GM12878 (cell line): ENCODE measurements at regions not wholly inside any gene's neighbourhood (a gene's known extent, or its start where the extent isn't known, plus 50 kb on each side); places are given as distances from the start of the nearest gene placed in this dataset.

Source experiments
- ATAC-seq: fragments of 200-7000 bp; cut with Tn5 transposase; 3 replicates; pipeline ENCODE4 v1.9.1; 2020; ENCODE audit warnings: mild to moderate bottlenecking, moderate library complexity
- BruUV-seq: library from RNA; stranded (reverse); fragments of 400-500 nt; replicated peaks from 2 replicates; lab custom pipeline; 2021; lab: Mats Ljungman, UMichigan
- CTCF ChIA-PET: fragments of 300-600 bp; sonication (Branson Sonifier 250); formaldehyde crosslinking; extraction: SDS; loops from one replicate; lab custom pipeline; 2021; ENCODE audit warnings: inconsistent platforms; lab: Yijun Ruan, JAX
- POLR2A ChIA-PET: fragments of 350-600 bp; formaldehyde crosslinking; extraction: SDS; loops from one replicate; lab custom pipeline; 2021; ENCODE audit warnings: inconsistent platforms; lab: Charles Lee
- RAD21 ChIA-PET: fragments of 300-600 bp; sonication (Branson Sonifier 250); formaldehyde crosslinking; loops from one replicate; lab custom pipeline; 2023; ENCODE audit warnings: antibody characterized with exemption; ENCODE audit not compliant: unreplicated experiment; lab: Charles Lee
- SMC1A ChIA-PET: fragments of 300-600 bp; sonication (Branson Sonifier 250); formaldehyde crosslinking; loops from one replicate; lab custom pipeline; 2023; ENCODE audit not compliant: unreplicated experiment, uncharacterized antibody; lab: Charles Lee
- DNase-seq: peaks from one replicate; pipeline ENCODE4 v3.0.0-alpha.2; 2011; ENCODE audit warnings: low read depth, low spot score
- FAIRE-seq: peaks from 3 replicates; lab custom pipeline; 2011; peaks lifted over from hg19 to GRCh38; lab: Jason Lieb, UNC
- H2AFZ ChIP-seq: 2 replicates; pipeline ENCODE4 v1.6.0; 2011; ENCODE audit warnings: low read depth, low read length, control low read depth; ENCODE audit not compliant: control insufficient read depth
- H3K27ac ChIP-seq: 2 replicates; pipeline ENCODE4 v1.5.1; 2011; ENCODE audit warnings: control low read depth; ENCODE audit not compliant: control insufficient read depth, insufficient read depth
- H3K27me3 ChIP-seq, 2 experiments: replicated peaks in 1 of 2; 2 replicates each; pipeline versions ENCODE4 v1.6.0 to v1.6.1; 2011; ENCODE audit warnings: low read length in 1 of 2; ENCODE audit not compliant: control insufficient read depth in 2 of 2, insufficient read depth in 2 of 2
- H3K36me3 ChIP-seq, 2 experiments: 2 replicates each; pipeline ENCODE4 v1.5.1; 2011; ENCODE audit warnings: low read length in 1 of 2; ENCODE audit not compliant: control insufficient read depth in 2 of 2, insufficient read depth in 2 of 2
- H3K4me1 ChIP-seq: 2 replicates; pipeline ENCODE4 v1.6.1; 2011; ENCODE audit warnings: mild to moderate bottlenecking, low read length, moderate library complexity, mixed read lengths; ENCODE audit not compliant: control insufficient read depth, insufficient read depth
- H3K4me2 ChIP-seq: 2 replicates; pipeline ENCODE4 v1.6.0; 2011; ENCODE audit warnings: control low read depth; ENCODE audit not compliant: control insufficient read depth, insufficient read depth
- H3K4me3 ChIP-seq: fragments of 200-600 bp; sonication (generic); 2 replicates; pipeline ENCODE4 v1.5.1; 2016
- H3K79me2 ChIP-seq: 2 replicates; pipeline ENCODE4 v1.6.0; 2011; ENCODE audit warnings: low read length; ENCODE audit not compliant: control insufficient read depth, insufficient read depth
- H3K9ac ChIP-seq: 2 replicates; pipeline ENCODE4 v1.8.0; 2011; ENCODE audit warnings: low read length, control low read depth, mixed read lengths; ENCODE audit not compliant: control insufficient read depth, insufficient read depth
- H3K9me3 ChIP-seq: replicated peaks from 3 replicates; pipeline ENCODE4 v1.5.1; 2011; ENCODE audit warnings: mild to moderate bottlenecking, low read length; ENCODE audit not compliant: control insufficient read depth, insufficient read depth
- H4K20me1 ChIP-seq: 2 replicates; pipeline ENCODE4 v1.6.0; 2011; ENCODE audit not compliant: control insufficient read depth, insufficient read depth
- BRCA1 ChIP-seq: IDR thresholded peaks from 2 replicates; pipeline ENCODE4 v1.6.1; 2011; ENCODE audit warnings: low read depth, low read length, improper control_type of control experiment
- JUND ChIP-seq: IDR thresholded peaks from 2 replicates; pipeline ENCODE4 v1.6.1; 2012; ENCODE audit warnings: low read depth, mild to moderate bottlenecking, low read length, improper control_type of control experiment, moderate library complexity
- KAT2A ChIP-seq: conservative IDR thresholded peaks from 2 replicates; pipeline ENCODE4 v1.6.1; 2011; ENCODE audit warnings: low read depth, low read length; ENCODE audit not compliant: control insufficient read depth
- KLF5 ChIP-seq: fragments of 450-650 bp; IDR thresholded peaks from 2 replicates; pipeline ENCODE4 v1.6.1; 2014; ENCODE audit warnings: mild to moderate bottlenecking; ENCODE audit not compliant: partially characterized antibody
- MTA2 ChIP-seq: fragments of 450-650 bp; IDR thresholded peaks from 2 replicates; pipeline ENCODE4 v1.6.1; 2016; ENCODE audit warnings: low read depth, mild to moderate bottlenecking, moderate library complexity
- NBN ChIP-seq: fragments of 450-650 bp; IDR thresholded peaks from 2 replicates; pipeline ENCODE4 v1.6.1; 2016
- NR2C2 ChIP-seq: IDR thresholded peaks from 2 replicates; pipeline ENCODE4 v1.6.1; 2011; ENCODE audit warnings: borderline replicate concordance, low read depth; ENCODE audit not compliant: control insufficient read depth, insufficient read length
- NR2F1 ChIP-seq: fragments of 450-650 bp; conservative IDR thresholded peaks from 2 replicates; pipeline ENCODE4 v1.6.1; 2017; ENCODE audit warnings: mild to moderate bottlenecking
- RBBP5 ChIP-seq: fragments of 200-600 bp; sonication (generic); conservative IDR thresholded peaks from 2 replicates; pipeline ENCODE4 v1.6.1; 2016
- SIN3A ChIP-seq: IDR thresholded peaks from 2 replicates; pipeline ENCODE4 v1.6.1; 2012; ENCODE audit warnings: low read depth, low read length, improper control_type of control experiment
- SMAD1 ChIP-seq: fragments of 450-650 bp; IDR thresholded peaks from 2 replicates; pipeline ENCODE4 v1.6.1; 2018; ENCODE audit warnings: mild to moderate bottlenecking, low read depth; ENCODE audit not compliant: partially characterized antibody
- TBL1XR1 ChIP-seq: IDR thresholded peaks from 2 replicates; pipeline ENCODE4 v1.6.1; 2012; ENCODE audit warnings: low read depth, low read length, improper control_type of control experiment
- WGBS: methylation state at CpG from one replicate; pipeline ENCODE4 v1.1.6; 2016; ENCODE audit warnings: low lambda C conversion rate; ENCODE audit not compliant: insufficient replicate concordance, insufficient coverage; ENCODE audit errors: missing lambda C conversion rate; 5-methylcytosine and 5-hydroxymethylcytosine counted together
- in situ Hi-C: fragments of 300-500 bp; cut with MboI; formaldehyde crosslinking; loops from 9 replicates; pipeline ENCODE4 v1.14.3; 2018; ENCODE audit warnings: mixed read lengths
- intact Hi-C: fragments of 100-400 bp; cut with micrococcal nuclease; formaldehyde crosslinking; loops from one replicate; pipeline ENCODE4 v1.14.2; 2022; ENCODE audit not compliant: unreplicated experiment
- TF ChIP-seq, protein P1 (sequence below): IDR thresholded peaks from 2 replicates; pipeline ENCODE4 v1.6.1; 2012; ENCODE audit warnings: low read depth, low read length, improper control_type of control experiment
- TF ChIP-seq, protein P2 (sequence below): IDR thresholded peaks from 2 replicates; pipeline ENCODE4 v1.6.1; 2012; ENCODE audit warnings: mild to moderate bottlenecking, low read depth, low read length

DNA sequence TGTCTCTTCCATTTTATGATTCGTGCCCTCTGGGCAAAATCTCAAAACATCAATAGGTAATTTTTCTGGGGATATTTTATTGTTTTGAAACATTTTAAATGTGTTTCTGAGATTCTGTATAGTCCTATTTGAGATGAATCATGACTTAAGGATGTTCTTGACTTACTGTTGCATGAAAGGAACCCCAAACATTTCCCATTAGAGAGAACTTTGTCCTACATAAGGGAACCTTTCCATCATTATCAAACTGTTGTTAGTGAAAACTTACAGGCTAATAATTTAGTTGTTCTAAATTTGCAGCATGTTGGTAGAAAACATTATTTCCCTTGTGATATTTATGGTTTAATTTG is 523.3 kb downstream of the PPARGC1A start:
- no peak for FAIRE-seq
- TF ChIP-seq KLF5 (no peak), RBBP5 (no peak), NR2F1 (no peak), BRCA1 (no peak)
- in situ Hi-C loops, result no loop called here
- POLR2A ChIA-PET, result no interaction called here
- no peaks in the 10 kb centered on the region for H3K4me1 ChIP-seq
- no peaks in the 10 kb centered on the region for H3K36me3 ChIP-seq
- no peak overlapping the region for H2AFZ ChIP-seq
- no peaks in the 10 kb centered on the region for H3K27me3 ChIP-seq
- no peak overlapping the region for H3K4me3 ChIP-seq
- no peak overlapping the region for H3K27ac ChIP-seq
- no peaks in the 10 kb centered on the region for H3K79me2 ChIP-seq
- RAD21 ChIA-PET, result interaction anchor here (1.1 kb wide), 1 partner anchor 69 kb away, joined by 4 read pairs; no protein-coding TSS in a partner anchor
- no peaks in the 10 kb centered on the region for H4K20me1 ChIP-seq
- intact Hi-C loops, result no loop called here
- H3K4me2 ChIP-seq, result no peak overlapping the region
- CTCF ChIA-PET, result interaction anchor here (0.9 to 1.3 kb wide), 2 partner anchors 102 to 469 kb away, joined by 3 read pairs; no protein-coding TSS in a partner anchor
- SMC1A ChIA-PET, result interaction anchor here (1.0 kb wide), 1 partner anchor 61 kb away, joined by 4 read pairs; no protein-coding TSS in a partner anchor
- no peak for ATAC-seq
- no peak overlapping the region for H3K9ac ChIP-seq
- 0% methylated on average over 1 of the region's 1 CpG for WGBS
- no peak for DNase-seq
- H3K9me3 ChIP-seq, result no peaks in the 10 kb centered on the region
- no TSS peak for BruUV-seq

- BruUV-seq, result no TSS peak
- H3K36me3 ChIP-seq, result no peaks in the 10 kb centered on the region
- RAD21 ChIA-PET, result interaction anchor here (0.8 to 1.1 kb wide), 2 partner anchors 12 to 68 kb away, joined by 3 to 4 read pairs; no protein-coding TSS in a partner anchor
- H3K79me2 ChIP-seq, result no peaks in the 10 kb centered on the region
- no peak overlapping the region for H2AFZ ChIP-seq
- H3K9me3 ChIP-seq, result no peaks in the 10 kb centered on the region
- no peak overlapping the region for H3K9ac ChIP-seq
- H3K27ac ChIP-seq, result no peak overlapping the region
- POLR2A ChIA-PET, result interaction anchor here (0.7 kb wide), 1 partner anchor 76 kb away, joined by 3 read pairs; no protein-coding TSS in a partner anchor
- no peak overlapping the region for H3K4me3 ChIP-seq
- CTCF ChIA-PET, result interaction anchor here (0.6 to 1.3 kb wide), 3 partner anchors 102 to 1396 kb away, joined by 3 read pairs; no protein-coding TSS in a partner anchor
- intact Hi-C loops, result no loop called here
- no peak for DNase-seq
- H4K20me1 ChIP-seq, result no peaks in the 10 kb centered on the region
- in situ Hi-C loops, result no loop called here
- H3K4me2 ChIP-seq, result no peak overlapping the region
- FAIRE-seq, result no peak
- no peaks in the 10 kb centered on the region for H3K27me3 ChIP-seq
- WGBS, result 30% methylated on average over 2 of the region's 2 CpGs
- SMC1A ChIA-PET, result interaction anchor here (1.0 to 1.7 kb wide), 2 partner anchors 8 to 18 kb away, joined by 3 read pairs; no protein-coding TSS in a partner anchor
- no peak for ATAC-seq
- no peaks in the 10 kb centered on the region for H3K4me1 ChIP-seq
- TF ChIP-seq SMAD1, result no peak
- TF ChIP-seq, protein P1, sequence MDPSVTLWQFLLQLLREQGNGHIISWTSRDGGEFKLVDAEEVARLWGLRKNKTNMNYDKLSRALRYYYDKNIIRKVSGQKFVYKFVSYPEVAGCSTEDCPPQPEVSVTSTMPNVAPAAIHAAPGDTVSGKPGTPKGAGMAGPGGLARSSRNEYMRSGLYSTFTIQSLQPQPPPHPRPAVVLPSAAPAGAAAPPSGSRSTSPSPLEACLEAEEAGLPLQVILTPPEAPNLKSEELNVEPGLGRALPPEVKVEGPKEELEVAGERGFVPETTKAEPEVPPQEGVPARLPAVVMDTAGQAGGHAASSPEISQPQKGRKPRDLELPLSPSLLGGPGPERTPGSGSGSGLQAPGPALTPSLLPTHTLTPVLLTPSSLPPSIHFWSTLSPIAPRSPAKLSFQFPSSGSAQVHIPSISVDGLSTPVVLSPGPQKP, result no peak
- TF ChIP-seq JUND, result no peak
- no peak for TF ChIP-seq NR2C2
- no peak for TF ChIP-seq NBN
- TF ChIP-seq KAT2A, result no peak
- no peak for TF ChIP-seq TBL1XR1
- TF ChIP-seq, protein P2, sequence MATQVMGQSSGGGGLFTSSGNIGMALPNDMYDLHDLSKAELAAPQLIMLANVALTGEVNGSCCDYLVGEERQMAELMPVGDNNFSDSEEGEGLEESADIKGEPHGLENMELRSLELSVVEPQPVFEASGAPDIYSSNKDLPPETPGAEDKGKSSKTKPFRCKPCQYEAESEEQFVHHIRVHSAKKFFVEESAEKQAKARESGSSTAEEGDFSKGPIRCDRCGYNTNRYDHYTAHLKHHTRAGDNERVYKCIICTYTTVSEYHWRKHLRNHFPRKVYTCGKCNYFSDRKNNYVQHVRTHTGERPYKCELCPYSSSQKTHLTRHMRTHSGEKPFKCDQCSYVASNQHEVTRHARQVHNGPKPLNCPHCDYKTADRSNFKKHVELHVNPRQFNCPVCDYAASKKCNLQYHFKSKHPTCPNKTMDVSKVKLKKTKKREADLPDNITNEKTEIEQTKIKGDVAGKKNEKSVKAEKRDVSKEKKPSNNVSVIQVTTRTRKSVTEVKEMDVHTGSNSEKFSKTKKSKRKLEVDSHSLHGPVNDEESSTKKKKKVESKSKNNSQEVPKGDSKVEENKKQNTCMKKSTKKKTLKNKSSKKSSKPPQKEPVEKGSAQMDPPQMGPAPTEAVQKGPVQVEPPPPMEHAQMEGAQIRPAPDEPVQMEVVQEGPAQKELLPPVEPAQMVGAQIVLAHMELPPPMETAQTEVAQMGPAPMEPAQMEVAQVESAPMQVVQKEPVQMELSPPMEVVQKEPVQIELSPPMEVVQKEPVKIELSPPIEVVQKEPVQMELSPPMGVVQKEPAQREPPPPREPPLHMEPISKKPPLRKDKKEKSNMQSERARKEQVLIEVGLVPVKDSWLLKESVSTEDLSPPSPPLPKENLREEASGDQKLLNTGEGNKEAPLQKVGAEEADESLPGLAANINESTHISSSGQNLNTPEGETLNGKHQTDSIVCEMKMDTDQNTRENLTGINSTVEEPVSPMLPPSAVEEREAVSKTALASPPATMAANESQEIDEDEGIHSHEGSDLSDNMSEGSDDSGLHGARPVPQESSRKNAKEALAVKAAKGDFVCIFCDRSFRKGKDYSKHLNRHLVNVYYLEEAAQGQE, result no peak
- no peak for TF ChIP-seq SIN3A
- no peak for TF ChIP-seq MTA2
Measured at GRCh38 chr4:23365871-23366556, 523.8 kb downstream of the PPARGC1A start.
